Loucy (cell line): ENCODE measurements at regions not wholly inside any gene's neighbourhood (a gene's known extent, or its start where the extent isn't known, plus 50 kb on each side); places are given as distances from the start of the nearest gene placed in this dataset.

ENCODE experiments used
- H2AFZ ChIP-seq: fragments of 200-600 bp; sonication (generic); 2 replicates; pipeline ENCODE4 v1.6.0; 2016; ENCODE audit warnings: antibody characterized with exemption, mild to moderate bottlenecking, low read length, moderate library complexity
- H3F3A ChIP-seq: fragments of 200-600 bp; 2 replicates; pipeline ENCODE4 v1.6.0; 2016; ENCODE audit warnings: antibody characterized with exemption, low read depth, mild to moderate bottlenecking
- H3K27me3 ChIP-seq: fragments of 200-600 bp; sonication (generic); 2 replicates; pipeline ENCODE4 v1.6.1; 2014; ENCODE audit warnings: low read length, mild to moderate bottlenecking; ENCODE audit not compliant: insufficient read depth, poor library complexity, severe bottlenecking
- H3K36me3 ChIP-seq: fragments of 200-600 bp; sonication (generic); 2 replicates; pipeline ENCODE4 v1.6.1; 2016; ENCODE audit warnings: low read length; ENCODE audit not compliant: insufficient read depth
- H3K4me1 ChIP-seq: fragments of 200-600 bp; sonication (generic); 2 replicates; pipeline ENCODE4 v1.5.1; 2014; ENCODE audit warnings: low read length, mild to moderate bottlenecking; ENCODE audit not compliant: insufficient read depth, poor library complexity, severe bottlenecking
- H3K4me2 ChIP-seq: fragments of 200-600 bp; sonication (generic); 2 replicates; pipeline ENCODE4 v1.6.0; 2014; ENCODE audit warnings: antibody characterized with exemption, low read length, low read depth, mild to moderate bottlenecking; ENCODE audit not compliant: poor library complexity, severe bottlenecking
- H3K4me3 ChIP-seq: fragments of 200-600 bp; sonication (generic); 2 replicates; pipeline ENCODE4 v1.5.1; 2014; ENCODE audit warnings: low read length, mild to moderate bottlenecking, mixed read lengths; ENCODE audit not compliant: poor library complexity, severe bottlenecking
- H3K79me2 ChIP-seq: fragments of 200-600 bp; sonication (generic); 2 replicates; pipeline ENCODE4 v1.6.1; 2014; ENCODE audit warnings: low read length; ENCODE audit not compliant: insufficient read depth
- H3K9ac ChIP-seq: fragments of 200-600 bp; sonication (generic); 2 replicates; pipeline ENCODE4 v1.6.0; 2014; ENCODE audit warnings: mild to moderate bottlenecking, low read depth, low read length, moderate library complexity; ENCODE audit not compliant: poor library complexity, severe bottlenecking
- H3K9me2 ChIP-seq: fragments of 200-600 bp; sonication (generic); replicated peaks from 2 replicates; pipeline ENCODE4 v1.6.1; 2016; ENCODE audit warnings: low read depth, low read length, mixed read lengths
- H3K9me3 ChIP-seq: fragments of 200-600 bp; sonication (generic); 2 replicates; pipeline ENCODE4 v1.6.1; 2014; ENCODE audit warnings: mild to moderate bottlenecking, antibody characterized with exemption, low read length, low read depth; ENCODE audit not compliant: insufficient read depth
- H4K20me1 ChIP-seq: fragments of 200-600 bp; sonication (generic); 2 replicates; pipeline ENCODE4 v1.6.0; 2014; ENCODE audit warnings: antibody characterized with exemption, low read length, mild to moderate bottlenecking; ENCODE audit not compliant: insufficient read depth, poor library complexity, severe bottlenecking
- EZH2phosphoT487 ChIP-seq: fragments of 200-600 bp; IDR thresholded peaks from 2 replicates; pipeline ENCODE4 v1.6.1; 2018; ENCODE audit warnings: antibody characterized with exemption, mild to moderate bottlenecking, moderate library complexity, borderline replicate concordance
- TF ChIP-seq, protein P1 (sequence below): fragments of 200-600 bp; sonication (generic); conservative IDR thresholded peaks from 2 replicates; pipeline ENCODE4 v1.5.1; 2014; ENCODE audit warnings: mild to moderate bottlenecking, antibody characterized with exemption, low read length

DNA sequence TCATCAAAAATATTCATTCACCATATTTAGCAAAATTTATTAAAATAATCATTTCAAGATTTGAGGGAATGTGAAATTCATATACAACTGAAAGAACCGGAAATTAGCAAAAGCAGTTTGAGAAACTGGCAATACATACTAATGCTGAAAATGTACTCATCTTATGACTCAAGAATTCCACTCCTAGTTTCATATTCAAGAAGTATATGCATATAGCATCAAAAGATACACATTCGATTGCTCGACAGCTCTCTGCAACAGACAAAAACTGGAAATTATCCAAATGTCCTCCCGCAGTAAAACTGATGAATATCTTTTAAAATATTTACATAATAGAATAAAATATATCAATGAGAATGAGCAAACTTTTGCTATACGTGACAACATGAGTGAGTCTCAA is 189.2 kb upstream of the MGAT4C start:
- Histone ChIP-seq H3K36me3 (no peaks in the 10 kb centered on the region), H3K4me1 (no peaks in the 10 kb centered on the region), H3K27me3 (no peaks in the 10 kb centered on the region)

DNA sequence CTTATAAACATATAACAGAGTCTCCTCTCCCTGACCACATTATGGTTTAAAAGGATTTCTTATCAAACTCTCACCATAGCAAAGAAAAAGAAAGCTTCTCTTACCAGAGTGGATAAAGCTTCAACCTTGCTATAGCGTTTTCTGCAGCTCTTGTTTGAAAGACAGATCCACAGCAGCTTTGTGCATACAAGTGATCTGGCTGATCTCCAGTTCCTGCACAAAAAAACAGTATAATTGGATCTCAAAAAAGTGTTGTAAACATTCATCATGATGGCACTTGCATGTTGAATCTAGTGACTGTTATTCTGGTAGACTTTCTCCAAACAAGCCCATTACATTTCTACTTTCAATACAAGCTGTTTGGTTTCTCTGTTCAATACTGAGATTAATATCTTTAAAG is 178.9 kb upstream of the MGAT4C start:
- peak overlapping the region; percentile 27; the same call in 1 of the 2 replicates for H2AFZ ChIP-seq
- TF ChIP-seq EZH2phosphoT487 = no peak
- TF ChIP-seq, protein P1, sequence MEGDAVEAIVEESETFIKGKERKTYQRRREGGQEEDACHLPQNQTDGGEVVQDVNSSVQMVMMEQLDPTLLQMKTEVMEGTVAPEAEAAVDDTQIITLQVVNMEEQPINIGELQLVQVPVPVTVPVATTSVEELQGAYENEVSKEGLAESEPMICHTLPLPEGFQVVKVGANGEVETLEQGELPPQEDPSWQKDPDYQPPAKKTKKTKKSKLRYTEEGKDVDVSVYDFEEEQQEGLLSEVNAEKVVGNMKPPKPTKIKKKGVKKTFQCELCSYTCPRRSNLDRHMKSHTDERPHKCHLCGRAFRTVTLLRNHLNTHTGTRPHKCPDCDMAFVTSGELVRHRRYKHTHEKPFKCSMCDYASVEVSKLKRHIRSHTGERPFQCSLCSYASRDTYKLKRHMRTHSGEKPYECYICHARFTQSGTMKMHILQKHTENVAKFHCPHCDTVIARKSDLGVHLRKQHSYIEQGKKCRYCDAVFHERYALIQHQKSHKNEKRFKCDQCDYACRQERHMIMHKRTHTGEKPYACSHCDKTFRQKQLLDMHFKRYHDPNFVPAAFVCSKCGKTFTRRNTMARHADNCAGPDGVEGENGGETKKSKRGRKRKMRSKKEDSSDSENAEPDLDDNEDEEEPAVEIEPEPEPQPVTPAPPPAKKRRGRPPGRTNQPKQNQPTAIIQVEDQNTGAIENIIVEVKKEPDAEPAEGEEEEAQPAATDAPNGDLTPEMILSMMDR = no peak

More for the DNA sequence above, 189.2 kb upstream of the MGAT4C start:
- no peaks in the 10 kb centered on the region for H3K79me2 ChIP-seq
- no peak for TF ChIP-seq EZH2phosphoT487
- no peak overlapping the region for H3K4me3 ChIP-seq
- H3F3A ChIP-seq = no peaks in the 10 kb centered on the region
- no peaks in the 10 kb centered on the region for H4K20me1 ChIP-seq
- no peak overlapping the region for H3K9ac ChIP-seq
- H3K4me2 ChIP-seq = no peak overlapping the region
- no peaks in the 10 kb centered on the region for H3K9me3 ChIP-seq
- no peaks in the 10 kb centered on the region for H3K9me2 ChIP-seq
- H2AFZ ChIP-seq = no peak overlapping the region

DNA sequence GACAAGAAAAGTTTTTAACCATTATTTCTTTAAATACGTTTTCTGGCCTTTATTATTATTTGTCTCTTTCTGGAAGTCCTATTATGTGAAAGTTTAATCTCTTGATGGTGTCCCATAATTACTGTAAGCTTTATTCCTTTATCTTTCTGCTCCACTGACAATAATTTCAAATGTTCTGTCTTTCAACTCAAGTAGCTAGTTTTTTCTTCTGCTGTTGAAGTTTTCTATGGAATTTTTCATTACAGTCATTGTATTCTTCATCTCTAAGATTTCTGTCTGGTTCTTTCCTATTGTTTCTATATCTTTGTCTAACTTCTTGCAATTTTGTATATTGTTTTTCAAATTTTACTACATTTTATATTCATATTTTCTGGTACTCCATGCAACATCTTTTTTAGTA is 173.6 kb upstream of the MGAT4C start:
- Histone ChIP-seq H3F3A (no peaks in the 10 kb centered on the region), H3K79me2 (no peaks in the 10 kb centered on the region), H4K20me1 (no peaks in the 10 kb centered on the region), H3K9me2 (no peaks in the 10 kb centered on the region), H3K9me3 (peaks cover 10% of the 10 kb centered on the region; the same call in 1 of the 2 replicates), H3K36me3 (no peaks in the 10 kb centered on the region), H3K27me3 (no peaks in the 10 kb centered on the region), H3K4me3 (no peak overlapping the region), H3K4me2 (no peak overlapping the region), H3K9ac (no peak overlapping the region), H2AFZ (no peak overlapping the region), H3K4me1 (no peaks in the 10 kb centered on the region)
- TF ChIP-seq EZH2phosphoT487 = no peak
- TF ChIP-seq, protein P1 = no peak

More for the DNA sequence above, 178.9 kb upstream of the MGAT4C start:
- Histone ChIP-seq H3K9ac (no peak overlapping the region), H4K20me1 (no peaks in the 10 kb centered on the region), H3K4me1 (no peaks in the 10 kb centered on the region), H3K9me3 (peaks cover 6% of the 10 kb centered on the region; the same call in 1 of the 2 replicates), H3K27me3 (no peaks in the 10 kb centered on the region), H3K79me2 (no peaks in the 10 kb centered on the region), H3K4me2 (peak overlapping the region; percentile 20), H3F3A (no peaks in the 10 kb centered on the region), H3K4me3 (no peak overlapping the region), H3K36me3 (no peaks in the 10 kb centered on the region), H3K9me2 (no peaks in the 10 kb centered on the region)

DNA sequence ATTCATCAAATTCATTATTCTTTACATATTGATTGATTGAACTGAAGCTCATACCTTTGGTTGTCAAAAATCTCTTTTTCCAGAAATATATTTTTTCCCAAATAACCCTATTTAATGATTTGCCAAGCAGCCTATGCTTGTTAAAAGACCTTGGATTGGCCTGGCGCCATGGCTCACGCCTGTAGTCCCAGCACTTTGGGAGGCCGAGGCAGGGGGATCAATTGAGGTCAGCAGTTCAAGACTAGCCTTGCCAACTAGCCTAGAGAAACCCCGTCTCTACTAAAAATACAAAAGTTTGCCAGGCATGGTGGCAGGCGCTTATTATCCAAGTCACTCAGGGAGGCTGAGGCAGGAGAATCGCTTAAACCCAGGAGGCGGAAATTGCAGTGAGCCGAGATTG is 165.1 kb upstream of the MGAT4C start:
- Histone ChIP-seq H3F3A (no peaks in the 10 kb centered on the region), H3K36me3 (no peaks in the 10 kb centered on the region), H3K9me2 (no peaks in the 10 kb centered on the region), H3K9me3 (no peaks in the 10 kb centered on the region), H4K20me1 (no peaks in the 10 kb centered on the region), H3K9ac (no peak overlapping the region), H3K4me3 (no peak overlapping the region), H2AFZ (no peak overlapping the region), H3K79me2 (no peaks in the 10 kb centered on the region), H3K27me3 (no peaks in the 10 kb centered on the region), H3K4me2 (no peak overlapping the region), H3K4me1 (no peaks in the 10 kb centered on the region)
- TF ChIP-seq, protein P1 = no peak
- no peak for TF ChIP-seq EZH2phosphoT487
